ENCODE measurements at regions not wholly inside any gene's neighbourhood (a gene's known extent, or its start where the extent isn't known, plus 50 kb on each side); places are given as distances from the start of the nearest gene placed in this dataset.

DNA sequence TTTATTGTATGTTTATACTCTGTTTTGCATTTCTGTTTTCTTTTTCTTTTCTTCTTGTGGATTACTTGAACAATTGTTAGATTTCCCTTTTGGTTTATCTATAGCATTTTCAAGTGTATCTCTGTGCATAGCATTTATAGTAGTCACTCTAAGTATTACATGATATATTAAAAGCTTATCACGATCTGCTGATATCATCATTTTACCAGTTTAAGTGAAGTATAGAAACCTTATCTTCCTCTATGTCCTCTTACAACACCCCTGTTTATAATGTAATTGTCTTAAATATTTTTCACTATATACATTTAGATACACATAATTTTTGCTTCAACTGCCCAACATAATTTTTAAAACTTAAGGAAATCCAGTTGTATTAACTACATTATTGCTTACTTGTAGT lies 513.9 kb upstream of the CELF2 start:
- H3K4me3 ChIP-seq (ENCODE audit: control insufficient read depth, low read depth, low read length) = no peak overlapping the region
- no peak for DNase-seq (ENCODE audit: low read depth)
- TF ChIP-seq, protein P1, sequence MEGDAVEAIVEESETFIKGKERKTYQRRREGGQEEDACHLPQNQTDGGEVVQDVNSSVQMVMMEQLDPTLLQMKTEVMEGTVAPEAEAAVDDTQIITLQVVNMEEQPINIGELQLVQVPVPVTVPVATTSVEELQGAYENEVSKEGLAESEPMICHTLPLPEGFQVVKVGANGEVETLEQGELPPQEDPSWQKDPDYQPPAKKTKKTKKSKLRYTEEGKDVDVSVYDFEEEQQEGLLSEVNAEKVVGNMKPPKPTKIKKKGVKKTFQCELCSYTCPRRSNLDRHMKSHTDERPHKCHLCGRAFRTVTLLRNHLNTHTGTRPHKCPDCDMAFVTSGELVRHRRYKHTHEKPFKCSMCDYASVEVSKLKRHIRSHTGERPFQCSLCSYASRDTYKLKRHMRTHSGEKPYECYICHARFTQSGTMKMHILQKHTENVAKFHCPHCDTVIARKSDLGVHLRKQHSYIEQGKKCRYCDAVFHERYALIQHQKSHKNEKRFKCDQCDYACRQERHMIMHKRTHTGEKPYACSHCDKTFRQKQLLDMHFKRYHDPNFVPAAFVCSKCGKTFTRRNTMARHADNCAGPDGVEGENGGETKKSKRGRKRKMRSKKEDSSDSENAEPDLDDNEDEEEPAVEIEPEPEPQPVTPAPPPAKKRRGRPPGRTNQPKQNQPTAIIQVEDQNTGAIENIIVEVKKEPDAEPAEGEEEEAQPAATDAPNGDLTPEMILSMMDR (conservative IDR thresholded peaks at IDR 0.05; ENCODE audit: control insufficient read depth, insufficient read depth, low read depth, low read length) = no peak

DNA sequence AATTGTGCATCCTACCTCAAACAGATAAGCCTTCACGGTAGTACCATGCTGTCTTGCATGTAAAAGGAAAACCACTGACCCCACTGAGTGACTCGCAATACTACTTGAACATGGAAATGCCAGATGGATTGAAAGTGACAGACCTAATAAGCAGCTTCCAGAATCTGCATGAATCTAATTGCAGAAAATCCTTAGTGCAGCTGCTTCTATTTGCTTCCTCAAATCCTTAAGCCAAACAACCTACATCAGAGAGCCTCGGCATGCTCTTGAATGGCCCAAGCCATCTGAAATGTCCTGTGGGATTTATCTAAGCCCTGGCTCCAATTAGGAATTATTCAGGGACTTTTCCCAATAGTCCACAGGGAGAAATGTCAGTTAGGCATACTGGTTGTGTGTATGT lies 509.5 kb upstream of the CELF2 start:
- no peak for DNase-seq (ENCODE audit: low read depth)
- TF ChIP-seq, protein P1 (conservative IDR thresholded peaks at IDR 0.05; ENCODE audit: control insufficient read depth, insufficient read depth, low read depth, low read length) = no peak

DNA sequence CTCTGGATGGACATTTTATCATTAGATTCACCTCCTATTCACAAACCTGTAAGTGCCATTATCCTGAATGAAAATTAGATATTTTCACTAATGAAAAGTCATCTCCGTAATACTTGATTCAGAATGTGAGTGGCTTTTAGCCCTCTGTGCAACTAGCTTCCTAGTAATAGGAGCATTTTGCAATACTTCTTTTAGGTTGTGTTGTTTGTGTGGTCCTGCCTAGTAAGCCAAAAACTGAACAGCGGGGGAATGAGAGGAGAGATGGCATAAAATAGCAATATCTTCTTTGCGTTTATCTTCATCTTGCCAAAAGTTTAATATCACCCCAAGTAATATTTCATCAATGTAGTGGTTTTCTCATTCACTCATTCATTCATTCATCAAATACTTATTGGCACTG lies 507.5 kb upstream of the CELF2 start:
- TF ChIP-seq, protein P1 (conservative IDR thresholded peaks at IDR 0.05; ENCODE audit: control insufficient read depth, insufficient read depth, low read depth, low read length) = no peak
- no peak for DNase-seq (ENCODE audit: low read depth)

More for the DNA sequence above, 509.5 kb upstream of the CELF2 start:
- no peak overlapping the region for H3K4me3 ChIP-seq (ENCODE audit: control insufficient read depth, low read depth, low read length)

DNA sequence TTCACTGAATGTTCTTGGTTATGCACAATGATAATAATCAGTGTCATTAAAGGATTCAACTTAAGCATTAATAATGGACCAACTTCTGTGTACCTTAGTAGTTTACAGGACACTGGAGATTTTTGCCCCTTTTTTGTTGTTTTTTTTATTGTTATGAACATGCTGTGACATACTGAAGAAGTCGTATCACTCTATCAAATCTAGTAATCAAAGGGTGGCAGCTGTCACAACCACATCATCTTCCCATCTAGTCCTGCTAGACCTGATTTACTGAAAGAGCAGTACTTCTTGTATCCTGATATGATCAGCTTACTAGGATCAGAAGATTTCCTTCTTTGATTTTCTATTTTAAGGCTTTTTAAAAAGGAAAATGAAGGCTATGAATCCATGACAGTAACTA lies 504.6 kb upstream of the CELF2 start:
- no peak overlapping the region for H3K4me3 ChIP-seq (ENCODE audit: control insufficient read depth, low read depth, low read length)
- TF ChIP-seq, protein P1 (conservative IDR thresholded peaks at IDR 0.05; ENCODE audit: control insufficient read depth, insufficient read depth, low read depth, low read length) = no peak
- DNase-seq (ENCODE audit: low read depth) = no peak

More for the DNA sequence above, 507.5 kb upstream of the CELF2 start:
- no peak overlapping the region for H3K4me3 ChIP-seq (ENCODE audit: control insufficient read depth, low read depth, low read length)

DNA sequence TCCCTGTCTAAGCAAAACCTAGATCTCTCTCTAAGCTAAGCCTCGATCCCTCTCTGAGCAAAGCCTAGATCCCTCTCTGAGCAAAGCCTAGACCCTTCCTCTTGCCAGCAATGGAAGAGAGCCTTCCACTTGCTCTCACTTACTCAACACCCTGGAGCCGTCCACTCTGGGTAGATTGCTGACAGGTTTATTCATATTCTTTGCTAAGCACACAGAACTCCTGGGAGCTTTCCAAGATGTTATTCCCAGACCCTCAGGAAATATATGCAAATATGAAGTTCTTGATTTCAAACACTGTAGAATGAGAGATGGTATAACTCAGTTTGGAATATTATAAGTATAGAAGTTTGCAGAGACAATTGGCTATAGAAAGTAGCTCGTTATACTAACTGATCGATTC lies 503.8 kb upstream of the CELF2 start:
- H3K4me3 ChIP-seq (ENCODE audit: control insufficient read depth, low read depth, low read length) = no peak overlapping the region
- DNase-seq (ENCODE audit: low read depth) = no peak
- TF ChIP-seq, protein P1 (conservative IDR thresholded peaks at IDR 0.05; ENCODE audit: control insufficient read depth, insufficient read depth, low read depth, low read length) = no peak

DNA sequence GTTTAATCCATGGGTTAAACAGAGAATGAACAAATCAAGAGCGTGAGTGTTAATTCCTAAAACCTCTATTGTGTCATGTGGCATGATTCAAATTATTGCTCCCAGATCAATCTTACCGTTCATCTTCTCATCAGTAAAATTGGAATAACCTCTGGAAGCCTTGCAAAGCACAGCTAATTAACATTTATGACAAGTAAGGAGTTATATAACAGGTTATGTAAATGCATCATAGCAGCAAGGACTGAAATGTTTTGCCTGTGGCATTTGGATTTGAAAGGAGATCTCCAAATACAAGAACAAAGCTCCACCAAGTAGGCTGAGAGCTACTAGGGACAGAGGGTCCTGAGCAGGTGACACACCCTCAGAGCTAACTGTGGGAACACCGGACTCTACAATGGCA lies 502.9 kb upstream of the CELF2 start:
- DNase-seq (ENCODE audit: low read depth) = no peak
- no peak overlapping the region for H3K4me3 ChIP-seq (ENCODE audit: control insufficient read depth, low read depth, low read length)
- TF ChIP-seq, protein P1 (conservative IDR thresholded peaks at IDR 0.05; ENCODE audit: control insufficient read depth, insufficient read depth, low read depth, low read length) = no peak
